Mesendoderm (in vitro differentiated cells): ENCODE measurements at regions not wholly inside any gene's neighbourhood (a gene's known extent, or its start where the extent isn't known, plus 50 kb on each side); places are given as distances from the start of the nearest gene placed in this dataset.
A peak's percentile ranks its signal among the peaks of the same experiment; 100 is the strongest.

ENCODE experiments used
- DNase-seq: peaks from one replicate; pipeline ENCODE4 v3.0.0; 2013
- H2AK5ac ChIP-seq: 2 replicates; pipeline ENCODE4 v1.6.1; 2013; ENCODE audit warnings: low read length, inconsistent platforms
- H2BK120ac ChIP-seq: 2 replicates; pipeline ENCODE4 v1.6.1; 2013; ENCODE audit warnings: low read depth, mild to moderate bottlenecking, low read length, moderate library complexity, mixed read lengths
- H2BK15ac ChIP-seq: replicated peaks from 2 replicates; pipeline ENCODE4 v1.6.1; 2013; ENCODE audit warnings: low read depth, mild to moderate bottlenecking, moderate library complexity
- H2BK5ac ChIP-seq: 2 replicates; pipeline ENCODE4 v1.6.1; 2013; ENCODE audit warnings: low read length, inconsistent platforms
- H3K18ac ChIP-seq: 2 replicates; pipeline ENCODE4 v1.6.1; 2013; ENCODE audit warnings: mild to moderate bottlenecking, low read length, mixed read lengths
- H3K23ac ChIP-seq: one replicate; pipeline ENCODE4 v1.6.1; 2013; ENCODE audit warnings: low read length
- H3K27ac ChIP-seq: 2 replicates; pipeline ENCODE4 v1.5.1; 2013; ENCODE audit warnings: low read depth, mild to moderate bottlenecking, inconsistent platforms, low read length, moderate library complexity
- H3K27me3 ChIP-seq: 2 replicates; pipeline ENCODE4 v1.6.1; 2013; ENCODE audit warnings: low read length, control low read depth, mild to moderate bottlenecking, inconsistent platforms; ENCODE audit not compliant: insufficient read depth, poor library complexity
- H3K36me3 ChIP-seq: 2 replicates; pipeline ENCODE4 v1.6.1; 2013; ENCODE audit warnings: low read length, inconsistent platforms; ENCODE audit not compliant: control insufficient read depth, insufficient read depth
- H3K4ac ChIP-seq: one replicate; pipeline ENCODE4 v1.6.1; 2013; ENCODE audit warnings: low read depth, mild to moderate bottlenecking, low read length, moderate library complexity
- H3K4me1 ChIP-seq: 2 replicates; pipeline ENCODE4 v1.6.1; 2013; ENCODE audit warnings: low read depth, low read length, inconsistent platforms; ENCODE audit not compliant: control insufficient read depth
- H3K4me2 ChIP-seq: 2 replicates; pipeline ENCODE4 v1.6.1; 2013; ENCODE audit warnings: low read length
- H3K4me3 ChIP-seq: 2 replicates; pipeline ENCODE4 v1.5.1; 2013; ENCODE audit warnings: mild to moderate bottlenecking, low read length
- H3K56ac ChIP-seq: one replicate; pipeline ENCODE4 v1.6.1; 2013; ENCODE audit warnings: low read length
- H3K79me1 ChIP-seq: 2 replicates; pipeline ENCODE4 v1.6.1; 2013; ENCODE audit warnings: low read length, inconsistent platforms
- H3K79me2 ChIP-seq: 2 replicates; pipeline ENCODE4 v1.6.1; 2013; ENCODE audit warnings: mild to moderate bottlenecking, low read length; ENCODE audit not compliant: control insufficient read depth, insufficient read depth
- H3K9ac ChIP-seq: 2 replicates; pipeline ENCODE4 v1.6.1; 2013; ENCODE audit warnings: low read length, inconsistent platforms
- H4K5ac ChIP-seq: one replicate; pipeline ENCODE4 v1.6.1; 2013; ENCODE audit warnings: low read length
- H4K8ac ChIP-seq: one replicate; pipeline ENCODE4 v1.6.1; 2013; ENCODE audit warnings: low read depth, mild to moderate bottlenecking, control low read depth, low read length, moderate library complexity
- WGBS: extraction: QIAGEN DNeasy Blood & Tissue Kit; methylation state at CpG from one replicate; pipeline ENCODE4 v1.1.7; 2013; ENCODE audit warnings: low lambda C conversion rate, missing lambda C conversion rate; ENCODE audit not compliant: insufficient coverage; ENCODE audit errors: extremely low coverage; 5-methylcytosine and 5-hydroxymethylcytosine counted together

DNA sequence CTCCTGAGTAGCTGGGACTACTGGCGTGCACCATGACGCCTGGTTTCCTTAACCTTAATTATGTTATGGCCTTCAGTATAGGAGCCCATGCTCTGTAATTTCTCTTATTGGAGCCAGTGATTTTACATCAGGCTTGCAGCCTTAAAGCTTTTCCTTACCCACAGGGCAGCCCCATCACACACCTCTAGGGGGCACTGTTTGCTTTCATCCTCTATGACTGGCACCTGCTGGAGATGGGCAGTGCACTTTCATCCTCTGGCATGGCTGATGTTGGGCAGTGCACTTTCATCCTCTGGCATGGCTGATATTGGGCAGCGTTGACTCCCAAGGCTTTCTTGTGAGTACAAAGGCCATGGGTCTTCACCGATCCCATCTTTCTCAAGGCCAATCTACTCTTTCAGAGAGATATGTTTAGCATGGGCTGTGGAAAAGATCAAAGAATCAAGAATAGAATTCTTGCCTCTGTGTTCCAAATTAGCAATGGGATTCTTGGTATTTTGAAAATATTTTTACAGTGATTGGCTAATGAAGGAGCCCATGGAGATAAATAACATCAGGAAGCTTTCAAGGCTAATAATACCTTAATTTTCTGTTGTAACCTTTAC lies 80.7 kb upstream of the MEX3C start:
- Histone ChIP-seq H3K4me1 (no peaks in the 10 kb centered on the region), H3K36me3 (no peaks in the 10 kb centered on the region), H3K27ac (no peak overlapping the region), H3K4ac (no peak overlapping the region), H3K56ac (no peak overlapping the region), H3K79me2 (no peaks in the 10 kb centered on the region), H4K5ac (no peak overlapping the region), H3K18ac (no peak overlapping the region), H3K4me2 (no peak overlapping the region), H2BK15ac (no peak overlapping the region), H2AK5ac (no peak overlapping the region), H3K27me3 (no peaks in the 10 kb centered on the region), H2BK5ac (no peak overlapping the region), H3K4me3 (no peak overlapping the region), H4K8ac (no peak overlapping the region), H3K79me1 (no peaks in the 10 kb centered on the region), H3K9ac (no peak overlapping the region), H2BK120ac (no peak overlapping the region), H3K23ac (no peak overlapping the region)
- DNase-seq, result peak; percentile 72
- no CpG with 5 or more reads among the region's 4 CpGs for WGBS

DNA sequence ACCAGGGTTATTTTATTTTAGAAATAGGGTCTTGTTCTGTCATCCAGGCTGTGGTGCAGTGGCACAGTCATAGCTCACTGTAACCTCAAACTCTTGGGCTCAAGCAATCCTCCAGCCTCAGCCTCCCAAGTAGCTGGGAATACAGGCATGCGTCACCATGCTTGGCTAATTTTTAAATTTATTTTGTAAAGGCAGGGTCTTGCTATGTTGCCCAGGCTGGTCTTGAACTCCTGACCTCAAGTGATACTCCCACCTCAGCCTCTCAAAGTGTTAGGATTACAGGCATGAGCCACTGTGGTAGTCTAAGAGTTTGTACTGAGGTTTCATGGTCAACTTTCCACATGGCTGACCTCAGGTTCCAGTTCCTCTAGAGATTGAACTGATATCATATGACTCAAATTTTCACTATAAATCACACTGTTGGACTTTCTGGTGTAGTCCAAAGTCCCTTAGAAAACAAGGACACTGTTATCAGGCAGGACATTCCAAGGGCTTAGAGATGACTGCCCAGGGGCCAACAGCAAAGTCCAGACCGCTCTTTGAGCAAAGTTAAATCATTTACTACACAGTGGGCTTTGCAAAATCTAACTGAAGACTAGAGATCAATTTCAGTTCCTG lies 82.0 kb upstream of the MEX3C start:
- Histone ChIP-seq H2BK120ac (no peak overlapping the region), H3K4ac (no peak overlapping the region), H3K56ac (no peak overlapping the region), H2AK5ac (no peak overlapping the region), H3K23ac (no peak overlapping the region), H3K18ac (no peak overlapping the region), H3K9ac (no peak overlapping the region), H3K4me3 (no peak overlapping the region), H3K79me2 (no peaks in the 10 kb centered on the region), H3K79me1 (no peaks in the 10 kb centered on the region), H4K5ac (no peak overlapping the region), H3K4me2 (no peak overlapping the region), H2BK15ac (no peak overlapping the region), H3K4me1 (no peaks in the 10 kb centered on the region), H3K27me3 (no peaks in the 10 kb centered on the region), H3K27ac (no peak overlapping the region), H2BK5ac (no peak overlapping the region), H3K36me3 (no peaks in the 10 kb centered on the region), H4K8ac (no peak overlapping the region)
- no peak for DNase-seq
- WGBS, result no CpG with 5 or more reads among the region's 2 CpGs

DNA sequence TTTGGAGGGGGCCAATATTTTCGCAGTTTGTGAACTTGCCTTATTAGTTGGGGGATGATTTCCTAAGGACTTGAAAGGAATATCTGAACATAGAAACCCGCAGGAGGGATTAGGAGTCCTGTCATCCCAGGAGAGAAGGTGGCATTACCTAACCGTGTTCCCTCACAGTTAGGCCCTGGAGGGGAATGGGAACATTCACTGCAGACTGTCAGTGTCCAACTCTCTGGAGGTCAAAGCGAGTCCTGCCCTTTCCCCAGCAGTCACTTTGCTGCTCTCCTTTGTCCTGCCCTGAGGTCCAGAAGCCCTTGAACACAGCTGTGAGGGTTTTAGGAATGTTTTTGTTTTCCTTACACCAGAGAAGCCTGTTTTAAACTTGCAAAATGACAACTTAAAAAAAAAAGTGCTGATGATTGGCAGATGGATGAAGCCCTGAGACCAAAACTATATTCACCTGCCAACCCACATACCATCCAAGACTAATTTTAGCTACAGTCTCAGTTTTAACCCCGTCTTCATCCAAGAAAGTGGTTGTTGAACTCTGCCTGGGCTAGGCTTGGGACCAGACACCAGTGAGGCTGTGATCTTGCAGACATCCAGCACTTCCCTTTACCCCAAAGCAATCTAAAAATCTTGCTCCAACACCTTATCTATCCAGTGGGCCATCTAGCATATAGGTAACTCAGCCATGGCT lies 90.5 kb upstream of the MEX3C start:
- no peak overlapping the region for H3K18ac ChIP-seq
- no peak overlapping the region for H3K4me2 ChIP-seq
- no peaks in the 10 kb centered on the region for H3K79me2 ChIP-seq
- no peak overlapping the region for H4K5ac ChIP-seq
- H2BK15ac ChIP-seq, result no peak overlapping the region
- H4K8ac ChIP-seq, result no peak overlapping the region
- H3K36me3 ChIP-seq, result no peaks in the 10 kb centered on the region
- H3K4ac ChIP-seq, result no peak overlapping the region
- H3K56ac ChIP-seq, result no peak overlapping the region
- no peak for DNase-seq
- WGBS, result no CpG with 5 or more reads among the region's 5 CpGs
- no peak overlapping the region for H3K9ac ChIP-seq
- H2BK5ac ChIP-seq, result no peak overlapping the region
- no peak overlapping the region for H3K27ac ChIP-seq
- no peaks in the 10 kb centered on the region for H3K79me1 ChIP-seq
- H3K27me3 ChIP-seq, result no peaks in the 10 kb centered on the region
- no peak overlapping the region for H3K23ac ChIP-seq
- no peak overlapping the region for H2AK5ac ChIP-seq
- H2BK120ac ChIP-seq, result no peak overlapping the region
- no peak overlapping the region for H3K4me3 ChIP-seq
- H3K4me1 ChIP-seq, result no peaks in the 10 kb centered on the region

DNA sequence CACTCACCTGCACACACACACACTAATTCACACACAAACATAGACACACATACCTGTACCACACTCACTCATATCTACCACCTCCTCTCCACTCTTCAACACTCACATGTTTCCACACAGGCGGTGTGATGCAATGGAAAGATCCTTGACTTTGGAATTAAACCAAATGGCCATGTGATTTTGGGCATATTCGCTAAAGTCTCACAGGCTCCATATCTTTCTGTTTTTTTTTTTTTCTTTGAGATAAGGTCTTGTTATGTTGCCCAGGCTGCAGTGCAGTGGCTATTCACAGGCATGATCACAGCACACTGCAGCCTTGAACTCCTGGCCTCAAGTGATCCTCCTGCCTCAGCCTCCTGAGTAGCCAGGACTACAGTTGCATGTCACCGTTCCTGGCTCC lies 91.1 kb upstream of the MEX3C start:
- Histone ChIP-seq H3K4me3 (no peak overlapping the region), H3K27me3 (no peaks in the 10 kb centered on the region), H3K79me2 (no peaks in the 10 kb centered on the region), H3K36me3 (no peaks in the 10 kb centered on the region), H3K79me1 (no peaks in the 10 kb centered on the region), H3K4me2 (no peak overlapping the region), H3K9ac (no peak overlapping the region), H3K23ac (no peak overlapping the region), H4K8ac (no peak overlapping the region), H2AK5ac (no peak overlapping the region), H3K18ac (no peak overlapping the region), H3K56ac (no peak overlapping the region), H2BK120ac (no peak overlapping the region), H3K4me1 (no peaks in the 10 kb centered on the region), H2BK15ac (no peak overlapping the region), H3K4ac (no peak overlapping the region), H2BK5ac (no peak overlapping the region), H3K27ac (no peak overlapping the region), H4K5ac (no peak overlapping the region)
- no CpG with 5 or more reads among the region's 3 CpGs for WGBS
- no peak for DNase-seq

DNA sequence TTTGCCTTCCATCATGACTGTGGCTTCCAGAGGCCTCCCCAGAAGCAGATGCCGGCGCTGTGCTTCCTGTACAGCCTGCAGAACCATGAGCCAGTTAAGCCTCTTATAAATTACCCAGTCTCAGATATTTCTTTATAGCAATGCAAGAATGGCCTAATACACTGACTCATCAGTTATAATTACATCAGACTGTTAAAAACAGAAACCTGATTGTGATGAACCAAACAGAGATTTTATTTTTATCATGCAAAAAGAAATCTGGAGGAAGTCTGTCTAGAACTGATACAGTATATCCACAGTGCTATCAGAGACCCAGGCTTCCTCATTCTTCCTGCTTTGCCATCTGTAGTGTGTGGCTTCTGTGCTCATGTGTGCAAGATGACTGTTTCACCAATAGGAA lies 93.4 kb upstream of the MEX3C start:
- H3K56ac ChIP-seq, result no peak overlapping the region
- H3K27me3 ChIP-seq, result no peaks in the 10 kb centered on the region
- DNase-seq, result no peak
- H2AK5ac ChIP-seq, result no peak overlapping the region
- no peak overlapping the region for H2BK5ac ChIP-seq
- H3K79me1 ChIP-seq, result no peaks in the 10 kb centered on the region
- no peak overlapping the region for H3K9ac ChIP-seq
- WGBS, result no CpG with 5 or more reads among the region's 2 CpGs
- H3K36me3 ChIP-seq, result no peaks in the 10 kb centered on the region
- H3K23ac ChIP-seq, result no peak overlapping the region
- no peaks in the 10 kb centered on the region for H3K79me2 ChIP-seq
- H3K4me1 ChIP-seq, result no peaks in the 10 kb centered on the region
- no peak overlapping the region for H4K5ac ChIP-seq
- H4K8ac ChIP-seq, result no peak overlapping the region
- H3K4ac ChIP-seq, result no peak overlapping the region
- H3K18ac ChIP-seq, result no peak overlapping the region
- H2BK15ac ChIP-seq, result no peak overlapping the region
- H2BK120ac ChIP-seq, result no peak overlapping the region
- H3K4me3 ChIP-seq, result no peak overlapping the region
- H3K4me2 ChIP-seq, result no peak overlapping the region
- no peak overlapping the region for H3K27ac ChIP-seq
